BJ (cell line): ENCODE measurements at regions not wholly inside any gene's neighbourhood (a gene's known extent, or its start where the extent isn't known, plus 50 kb on each side); places are given as distances from the start of the nearest gene placed in this dataset.

Experiments used
- CTCF ChIA-PET: fragments of 350-600 bp; formaldehyde crosslinking; extraction: SDS; loops from one replicate; lab custom pipeline; 2021; ENCODE audit warnings: antibody characterized with exemption, inconsistent platforms; lab: Yijun Ruan, JAX
- POLR2A ChIA-PET: fragments of 300-600 bp; sonication (Branson Sonifier 250); formaldehyde crosslinking; extraction: SDS; loops from one replicate; lab custom pipeline; 2021; ENCODE audit warnings: antibody characterized with exemption; lab: Charles Lee
- DNase-seq: peaks from one replicate; pipeline ENCODE4 v3.0.0-alpha.2; 2011; ENCODE audit warnings: low read depth
- H3K27me3 ChIP-seq: 2 replicates; pipeline ENCODE4 v1.6.0; 2011; ENCODE audit warnings: low read length; ENCODE audit not compliant: control insufficient read depth, insufficient read depth
- H3K36me3 ChIP-seq: 2 replicates; pipeline ENCODE4 v1.5.1; 2011; ENCODE audit warnings: low read length; ENCODE audit not compliant: control insufficient read depth, insufficient read depth
- H3K4me3 ChIP-seq: 2 replicates; pipeline ENCODE4 v1.5.1; 2011; ENCODE audit warnings: low read depth, mild to moderate bottlenecking, control low read depth, low read length
- CTCF ChIP-seq: IDR thresholded peaks from 2 replicates; pipeline ENCODE4 v1.5.1; 2011; ENCODE audit warnings: low read depth, mild to moderate bottlenecking, control low read depth, inconsistent platforms, low read length, moderate library complexity; ENCODE audit not compliant: insufficient read depth

- POLR2A ChIA-PET: no interaction called here
- Histone ChIP-seq H3K27me3 (no peaks in the 10 kb centered on the region), H3K4me3 (no peak overlapping the region), H3K36me3 (no peaks in the 10 kb centered on the region)
- DNase-seq: no peak
- TF ChIP-seq CTCF: no peak
- CTCF ChIA-PET: no interaction called here
Observed at GRCh38 chr17:34765291-34765690, 185.9 kb downstream of the TMEM132E start.

GRCh38 chr17:34764716-34765115, 185.3 kb downstream of the TMEM132E start:
- DNase-seq: no peak
- POLR2A ChIA-PET: no interaction called here
- no peaks in the 10 kb centered on the region for H3K27me3 ChIP-seq
- no peak overlapping the region for H3K4me3 ChIP-seq
- CTCF ChIA-PET: no interaction called here
- TF ChIP-seq CTCF: no peak
- H3K36me3 ChIP-seq: no peaks in the 10 kb centered on the region

- no peak for DNase-seq
- TF ChIP-seq CTCF: no peak
- POLR2A ChIA-PET: no interaction called here
- no peaks in the 10 kb centered on the region for H3K27me3 ChIP-seq
- CTCF ChIA-PET: no interaction called here
- H3K36me3 ChIP-seq: no peaks in the 10 kb centered on the region
- no peak overlapping the region for H3K4me3 ChIP-seq
Observed at GRCh38 chr17:34763728-34764665, 184.6 kb downstream of the TMEM132E start.

GRCh38 chr17:34762078-34762477, 182.7 kb downstream of the TMEM132E start:
- CTCF ChIA-PET: no interaction called here
- TF ChIP-seq CTCF: no peak
- POLR2A ChIA-PET: no interaction called here
- Histone ChIP-seq H3K36me3 (no peaks in the 10 kb centered on the region), H3K4me3 (no peak overlapping the region), H3K27me3 (no peaks in the 10 kb centered on the region)
- DNase-seq: no peak

GRCh38 chr17:34761646-34762045, 182.3 kb downstream of the TMEM132E start:
- DNase-seq: no peak
- Histone ChIP-seq H3K36me3 (no peaks in the 10 kb centered on the region), H3K4me3 (no peak overlapping the region), H3K27me3 (no peaks in the 10 kb centered on the region)
- ChIA-PET CTCF (no interaction called here), POLR2A (no interaction called here)
- TF ChIP-seq CTCF: no peak
